ENCODE measurements at regions not wholly inside any gene's neighbourhood (a gene's known extent, or its start where the extent isn't known, plus 50 kb on each side); places are given as distances from the start of the nearest gene placed in this dataset.

- TF ChIP-seq POLR2A (IDR thresholded peaks at IDR 0.05): no peak
- no peak for TF ChIP-seq CTCF (IDR thresholded peaks at IDR 0.05)
Observed at GRCh38 chr5:20102293-20102692, 114.3 kb upstream of the CDH18 start.
